K562 (cell line): ENCODE measurements at regions not wholly inside any gene's neighbourhood (a gene's known extent, or its start where the extent isn't known, plus 50 kb on each side); places are given as distances from the start of the nearest gene placed in this dataset.
A peak's percentile ranks its signal among the peaks of the same experiment; 100 is the strongest.

Experiments used
- ATAC-seq: fragments of 200-7000 bp; cut with Tn5 transposase; 3 replicates; pipeline ENCODE4 v1.9.1; 2020; ENCODE audit warnings: moderate library complexity
- BruUV-seq: library from RNA; stranded (reverse); fragments of 400-500 nt; replicated peaks from 2 replicates; lab custom pipeline; 2021; lab: Mats Ljungman, UMichigan
- CTCF ChIA-PET: fragments of 300-600 bp; formaldehyde crosslinking; extraction: SDS; loops from one replicate; lab custom pipeline; 2021; ENCODE audit warnings: low intra/inter-chr PET ratio; lab: Yijun Ruan, JAX
- POLR2A ChIA-PET: fragments of 300-600, 350-650 bp; sonication (Branson Sonifier 250); formaldehyde crosslinking; extraction: SDS; loops from one replicate; lab custom pipeline; 2021; ENCODE audit warnings: antibody characterized with exemption, inconsistent platforms; lab: Yijun Ruan, JAX
- DNase-seq, 4 experiments: peaks; one replicate each; pipeline versions ENCODE4 v3.0.0 to v3.0.0-alpha.2; 2011 to 2018; ENCODE audit warnings: low spot score in 3 of 4, mixed read lengths in 3 of 4; ENCODE audit errors: extremely low read depth in 1 of 4
- FAIRE-seq: peaks from 2 replicates; lab custom pipeline; 2011; peaks lifted over from hg19 to GRCh38; lab: Jason Lieb, UNC
- H2AFZ ChIP-seq: 2 replicates; pipeline ENCODE4 v1.6.0; 2011; ENCODE audit warnings: low read depth, low read length, control low read depth, inconsistent platforms
- H3K27ac ChIP-seq: fragments of 200-600 bp; 3 replicates; pipeline ENCODE4 v1.8.0; 2011; ENCODE audit warnings: low read depth, mild to moderate bottlenecking, control low read depth, inconsistent platforms, low read length, moderate library complexity, mixed read lengths; ENCODE audit errors: extremely low read depth
- H3K27me3 ChIP-seq, 2 experiments: fragments of 300-600 bp in 1 of 2; 2 replicates in 1 of 2; 3 replicates in 1 of 2; pipeline versions ENCODE4 v1.6.0 to v1.8.0; 2011; ENCODE audit warnings: inconsistent platforms in 2 of 2, low read length in 2 of 2, mild to moderate bottlenecking in 1 of 2, mixed read lengths in 1 of 2, moderate library complexity in 1 of 2; ENCODE audit not compliant: control insufficient read depth in 2 of 2, insufficient read depth in 2 of 2
- H3K36me3 ChIP-seq: fragments of 300-600 bp; 3 replicates; pipeline ENCODE4 v1.8.0; 2011; ENCODE audit warnings: mild to moderate bottlenecking, low read length, inconsistent platforms; ENCODE audit not compliant: control insufficient read depth, insufficient read depth
- H3K4me1 ChIP-seq, 2 experiments: fragments of 200-600 bp in 1 of 2; replicated peaks in 1 of 2; 2 replicates in 1 of 2; 3 replicates in 1 of 2; pipeline versions ENCODE4 v1.5.1 to v1.8.0; 2011; ENCODE audit warnings: inconsistent platforms in 2 of 2, low read length in 2 of 2, mild to moderate bottlenecking in 1 of 2, mixed read lengths in 1 of 2, moderate library complexity in 1 of 2; ENCODE audit not compliant: control insufficient read depth in 2 of 2, insufficient read depth in 2 of 2
- H3K4me2 ChIP-seq: 2 replicates; pipeline ENCODE4 v1.6.1; 2011; ENCODE audit warnings: low read length, control low read depth, inconsistent platforms, mixed read lengths; ENCODE audit not compliant: insufficient read depth
- H3K4me3 ChIP-seq: fragments of 200-600 bp; sonication (generic), shearing (Covaris generic); 2 replicates; pipeline ENCODE4 v1.5.1; 2016; ENCODE audit warnings: control low read depth, inconsistent platforms
- H3K79me2 ChIP-seq: fragments of 200-600 bp; 3 replicates; pipeline ENCODE4 v1.8.0; 2011; ENCODE audit warnings: low read length, inconsistent platforms; ENCODE audit not compliant: control insufficient read depth, insufficient read depth
- H3K9ac ChIP-seq, 2 experiments: 2 replicates each; pipeline versions ENCODE4 v1.6.0 to v1.6.1; 2011; ENCODE audit warnings: low read depth in 2 of 2, low read length in 2 of 2, control low read depth in 1 of 2, inconsistent platforms in 1 of 2, mild to moderate bottlenecking in 1 of 2, mixed read lengths in 1 of 2; ENCODE audit not compliant: insufficient read depth in 1 of 2
- H3K9me1 ChIP-seq: one replicate; pipeline ENCODE4 v1.6.0; 2011; ENCODE audit warnings: inconsistent platforms, mild to moderate bottlenecking, low read length, moderate library complexity; ENCODE audit not compliant: control insufficient read depth, insufficient read depth
- H3K9me3 ChIP-seq: replicated peaks from 2 replicates; pipeline ENCODE4 v1.5.1; 2011; ENCODE audit warnings: low read depth, low read length, inconsistent platforms; ENCODE audit not compliant: control insufficient read depth, insufficient read depth
- H4K20me1 ChIP-seq: replicated peaks from 2 replicates; pipeline ENCODE4 v1.6.1; 2011; ENCODE audit warnings: low read length, inconsistent platforms, mixed read lengths; ENCODE audit not compliant: control insufficient read depth, insufficient read depth
- ARID3A ChIP-seq: IDR thresholded peaks from 2 replicates; pipeline ENCODE4 v1.6.1; 2012; ENCODE audit warnings: low read depth, low read length, improper control_type of control experiment, borderline replicate concordance
- CBFA2T2 ChIP-seq: fragments of 450-650 bp; conservative IDR thresholded peaks from 2 replicates; pipeline ENCODE4 v1.6.1; 2017; ENCODE audit warnings: mild to moderate bottlenecking
- HDAC6 ChIP-seq: IDR thresholded peaks from 2 replicates; pipeline ENCODE4 v1.6.1; 2012; ENCODE audit warnings: low read depth, mild to moderate bottlenecking, control low read depth, inconsistent platforms, low read length, moderate library complexity
- MAFF ChIP-seq: IDR thresholded peaks from 2 replicates; pipeline ENCODE4 v1.6.1; 2012; ENCODE audit warnings: low read length, improper control_type of control experiment
- NFE2 ChIP-seq: IDR thresholded peaks from 2 replicates; pipeline ENCODE4 v1.6.1; 2014; ENCODE audit warnings: antibody characterized with exemption, low read depth
- PRDM10 ChIP-seq: fragments of 450-650 bp; IDR thresholded peaks from 2 replicates; pipeline ENCODE4 v1.6.1; 2018; ENCODE audit not compliant: partially characterized antibody
- RAD51 ChIP-seq: fragments of 450-650 bp; IDR thresholded peaks from 2 replicates; pipeline ENCODE4 v1.7.1; 2016; ENCODE audit warnings: low read depth, mild to moderate bottlenecking, borderline replicate concordance
- TFE3 ChIP-seq: fragments of 450-650 bp; formaldehyde crosslinking; IDR thresholded peaks from 2 replicates; pipeline ENCODE4 v1.4.0; 2020; ENCODE audit warnings: mild to moderate bottlenecking, mixed read lengths
- TOE1 ChIP-seq, 2 experiments: fragments of 450-650 bp in 1 of 2; sonication (generic) in 1 of 2; formaldehyde crosslinking in 1 of 2; IDR thresholded peaks; 2 replicates each; pipeline versions ENCODE4 v1.7.1 to v1.8.0; 2016 to 2022; ENCODE audit warnings: borderline replicate concordance in 2 of 2, mild to moderate bottlenecking in 2 of 2, antibody characterized with exemption in 1 of 2, inconsistent platforms in 1 of 2, low read depth in 1 of 2, missing genetic modification reagents in 1 of 2, moderate library complexity in 1 of 2
- TRIM28 ChIP-seq: fragments of 450-650 bp; IDR thresholded peaks from 2 replicates; pipeline ENCODE4 v1.6.1; 2017
- USF2 ChIP-seq: sonication (generic); formaldehyde crosslinking; IDR thresholded peaks from 2 replicates; pipeline ENCODE4 v1.5.0; 2020; ENCODE audit warnings: missing genetic modification reagents
- ZNF324 ChIP-seq: fragments of 250-450 bp; sonication (Bioruptor Pico); IDR thresholded peaks from 2 replicates; pipeline ENCODE4 v1.4.0; 2020; ENCODE audit warnings: mild to moderate bottlenecking
- ZNF354B ChIP-seq: fragments of 250-450 bp; sonication (Bioruptor Pico); IDR thresholded peaks from 2 replicates; pipeline ENCODE4 v1.4.0; 2020
- WGBS: fragments of 100-300 bp; shearing (Covaris generic); methylation state at CpG from one replicate; pipeline ENCODE4 v1.1.6; 2016; ENCODE audit warnings: low coverage, mixed read lengths; ENCODE audit not compliant: insufficient coverage; ENCODE audit errors: missing lambda C conversion rate; 5-methylcytosine and 5-hydroxymethylcytosine counted together
- in situ Hi-C: fragments of 300-500 bp; cut with MboI; formaldehyde crosslinking; loops from 4 replicates; pipeline ENCODE4 v1.15.0; 2018; ENCODE audit warnings: inconsistent platforms, mixed read lengths
- intact Hi-C: fragments of 100-400 bp; cut with micrococcal nuclease; formaldehyde crosslinking; loops from 2 replicates; pipeline ENCODE4 v1.14.2; 2022

GRCh38 chr1:87568911-87569310 is 240.2 kb downstream of the LMO4 start (continued):
- no peak for TF ChIP-seq PRDM10
- no peak for TF ChIP-seq NFE2
- TF ChIP-seq ZNF324: no peak
- TF ChIP-seq ZNF354B (CRISPR knock-in tag): no peak
- TF ChIP-seq MAFF: no peak

GRCh38 chr1:87572008-87572407 is 243.3 kb downstream of the LMO4 start:
- Histone ChIP-seq H3K27ac (no peak overlapping the region), H3K4me1 (peaks cover 0 to 5% of the 10 kb centered on the region in 2 experiments; a peak in 2 of 5 replicates), H2AFZ (peak overlapping the region; percentile 40; the same call in 1 of the 2 replicates), H3K4me2 (no peak overlapping the region), H4K20me1 (no peaks in the 10 kb centered on the region), H3K36me3 (no peaks in the 10 kb centered on the region), H3K27me3 (no peaks in the 10 kb centered on the region), H3K9ac (no peak overlapping the region), H3K9me3 (no peaks in the 10 kb centered on the region), H3K9me1 (no peaks in the 10 kb centered on the region), H3K79me2 (no peaks in the 10 kb centered on the region), H3K4me3 (no peak overlapping the region)
- intact Hi-C loops: no loop called here
- FAIRE-seq (no peak), ATAC-seq (peak; percentile 67), DNase-seq (peak in 1 of 4 experiments; percentile 8)
- ChIA-PET CTCF (no interaction called here), POLR2A (no interaction called here)
- BruUV-seq: no TSS peak
- 8% methylated on average over 4 of the region's 4 CpGs for whole genome bisulfite sequencing
- in situ Hi-C loops: no loop called here
- TF ChIP-seq CBFA2T2 (peak; percentile 34; the same call in 1 of the 2 replicates), HDAC6 (no peak), RAD51 (peak; percentile 76), TOE1 (IDR thresholded peaks at IDR 0.05; ENCODE audit: borderline replicate concordance) (peak; percentile 59; the same call in 1 of the 2 replicates), TOE1 (CRISPR knock-in tag; IDR thresholded peaks at IDR 0.05; ENCODE audit: borderline replicate concordance, low read depth) (no peak), USF2 (CRISPR knock-in tag) (peak; percentile 60), TFE3 (CRISPR knock-in tag) (peak; percentile 76), ARID3A (no peak), TRIM28 (no peak)
